HFF-Myc (cell line): ENCODE measurements at regions not wholly inside any gene's neighbourhood (a gene's known extent, or its start where the extent isn't known, plus 50 kb on each side); places are given as distances from the start of the nearest gene placed in this dataset.

ENCODE experiments used
- DNase-seq: peaks from one replicate; pipeline ENCODE4 v3.0.0-alpha.2; 2011; ENCODE audit warnings: low read depth; ENCODE audit errors: extremely low read depth
- H3K4me3 ChIP-seq: replicated peaks from 2 replicates; pipeline ENCODE4 v1.5.1; 2011; ENCODE audit warnings: low read depth, mild to moderate bottlenecking, control low read depth, low read length
- CTCF ChIP-seq: IDR thresholded peaks from 2 replicates; pipeline ENCODE4 v1.5.1; 2012; ENCODE audit warnings: mild to moderate bottlenecking, low read depth, low read length, control low read depth; ENCODE audit errors: missing control alignments

DNA sequence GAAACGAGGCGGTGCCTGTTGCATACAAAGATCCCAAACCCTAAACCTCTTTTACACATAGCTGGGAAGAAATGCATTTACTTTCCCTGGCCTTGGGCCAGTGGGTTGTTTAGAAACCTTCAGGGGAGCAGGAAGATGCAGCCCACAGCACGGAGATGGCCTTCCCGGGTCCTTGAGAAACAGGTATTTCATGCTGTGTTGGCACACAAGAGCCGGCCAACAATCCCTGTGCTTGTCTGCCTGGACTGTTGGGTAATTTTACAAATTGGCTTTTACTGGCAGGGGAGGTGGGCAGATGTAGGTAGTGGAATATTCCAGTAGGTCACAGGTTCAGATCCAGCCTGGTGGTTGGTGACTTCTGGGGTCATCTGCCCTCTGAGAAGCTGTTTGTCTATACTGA lies 148.0 kb downstream of the FOXL1 start:
- no peak for DNase-seq
- TF ChIP-seq CTCF, result no peak
- H3K4me3 ChIP-seq, result no peak overlapping the region

DNA sequence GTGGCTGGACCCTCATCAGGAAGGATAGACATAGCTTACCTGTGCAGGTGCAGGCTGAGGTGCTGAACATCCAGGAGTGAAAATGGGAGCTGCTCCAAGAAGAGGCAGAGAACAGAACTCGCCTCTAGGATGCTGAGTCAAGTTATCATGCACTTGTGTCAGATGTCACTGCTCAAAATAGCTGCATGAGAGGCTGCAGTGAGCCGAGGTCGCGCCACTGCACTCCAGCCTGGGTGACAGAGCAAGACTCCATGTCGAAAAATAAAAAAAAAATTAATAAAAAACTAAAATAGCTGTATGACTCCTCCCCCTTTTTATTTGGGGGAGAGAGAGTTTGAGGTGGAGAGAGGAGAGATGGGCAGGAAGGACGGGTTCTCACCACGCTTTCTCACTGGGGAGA lies 148.8 kb downstream of the FOXL1 start:
- TF ChIP-seq CTCF, result no peak
- H3K4me3 ChIP-seq, result no peak overlapping the region
- DNase-seq, result no peak

DNA sequence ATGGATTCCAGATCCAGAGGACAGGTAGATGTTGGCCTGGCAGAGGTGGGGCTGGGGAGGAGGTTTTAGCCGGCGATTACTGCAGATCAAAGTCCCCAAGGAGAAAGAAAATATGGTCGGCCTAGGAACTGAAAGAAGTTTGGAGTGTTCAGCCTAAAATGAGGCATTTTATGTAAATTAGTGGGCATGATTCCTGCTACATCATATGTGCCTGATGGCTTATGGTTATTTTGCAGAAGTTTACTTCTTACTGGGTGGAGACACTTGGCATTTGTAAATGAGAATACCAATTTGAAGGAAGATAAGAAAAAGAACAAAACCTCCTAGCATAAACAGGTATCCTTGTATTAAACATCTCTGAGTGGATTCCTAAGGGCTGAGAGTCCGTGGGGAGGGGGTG lies 149.3 kb downstream of the FOXL1 start:
- H3K4me3 ChIP-seq, result no peak overlapping the region
- no peak for DNase-seq
- TF ChIP-seq CTCF, result no peak

DNA sequence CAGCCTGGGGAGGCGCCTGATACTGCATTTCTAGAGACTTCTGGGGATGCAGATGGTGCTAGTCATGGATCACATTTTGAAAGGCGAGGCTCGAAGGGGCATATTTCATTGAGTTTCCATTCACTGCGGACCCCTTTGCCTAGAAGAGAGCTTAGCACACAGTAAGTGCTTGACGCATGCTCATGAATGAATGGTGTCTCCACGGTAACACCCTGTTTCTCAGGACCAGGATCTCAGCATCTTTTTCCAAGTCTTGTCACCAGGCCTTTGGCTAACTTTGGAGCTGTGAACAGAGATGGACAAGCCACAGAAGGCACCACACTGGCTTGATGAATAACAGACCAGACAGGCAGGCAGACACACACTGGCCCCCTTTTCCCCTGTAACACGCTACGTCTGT lies 151.3 kb downstream of the FOXL1 start:
- DNase-seq, result no peak
- no peak overlapping the region for H3K4me3 ChIP-seq
- TF ChIP-seq CTCF, result no peak

- no peak for DNase-seq
- no peak for TF ChIP-seq CTCF
Measured at GRCh38 chr16:86730086-86730485, 151.7 kb downstream of the FOXL1 start.

DNA sequence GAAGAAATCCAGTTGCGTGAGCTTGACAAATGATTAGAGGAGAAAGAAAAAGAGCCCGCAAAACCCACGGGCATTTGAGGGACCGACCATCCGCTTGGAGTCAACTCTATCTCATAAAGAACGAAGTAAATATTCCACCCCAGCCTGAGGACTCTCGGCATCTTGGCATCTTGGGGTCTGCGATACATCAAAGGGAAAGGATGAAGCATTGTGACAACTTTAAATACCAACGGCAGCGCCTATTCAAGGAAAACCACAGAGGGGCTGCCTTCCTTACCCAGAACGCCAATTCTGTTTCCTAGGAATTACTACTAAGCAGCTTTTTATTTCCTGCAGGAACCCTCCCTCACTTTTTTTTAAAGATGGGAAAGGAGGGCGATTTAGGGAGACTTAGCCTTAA lies 152.2 kb downstream of the FOXL1 start:
- no peak for TF ChIP-seq CTCF
- DNase-seq, result no peak
- H3K4me3 ChIP-seq, result no peak overlapping the region

More at GRCh38 chr16:86730086-86730485, 151.7 kb downstream of the FOXL1 start:
- no peak overlapping the region for H3K4me3 ChIP-seq

- no peak for TF ChIP-seq CTCF
- no peak for DNase-seq
- no peak overlapping the region for H3K4me3 ChIP-seq
Measured at GRCh38 chr16:86732621-86733295, 154.4 kb downstream of the FOXL1 start.
